SK-N-SH treated with all-trans-retinoic acid at 6 μM for 48 hours (cell line): ENCODE measurements at regions not wholly inside any gene's neighbourhood (a gene's known extent, or its start where the extent isn't known, plus 50 kb on each side); places are given as distances from the start of the nearest gene placed in this dataset.

Experiments used
- ARNTL ChIP-seq: fragments of 450-650 bp; formaldehyde crosslinking; IDR thresholded peaks from 2 replicates; pipeline ENCODE4 v1.5.0; 2020; ENCODE audit warnings: low read depth, mild to moderate bottlenecking, moderate library complexity, borderline replicate concordance
- CSRNP3 ChIP-seq: fragments of 250-450 bp; sonication (Bioruptor Pico); IDR thresholded peaks from 2 replicates; pipeline ENCODE4 v1.5.1; 2021; ENCODE audit warnings: mild to moderate bottlenecking, moderate library complexity
- ISL1 ChIP-seq: fragments of 250-450 bp; sonication (Bioruptor Pico); IDR thresholded peaks from 2 replicates; pipeline ENCODE4 v2.1.2; 2022; ENCODE audit warnings: mild to moderate bottlenecking, moderate library complexity
- POU6F1 ChIP-seq: fragments of 250-450 bp; sonication (Bioruptor Pico); IDR thresholded peaks from 2 replicates; pipeline ENCODE4 v1.8.0; 2021; ENCODE audit warnings: low read depth, mild to moderate bottlenecking, moderate library complexity, borderline replicate concordance
- RARB ChIP-seq: fragments of 250-450 bp; sonication (Bioruptor Pico); IDR thresholded peaks from 2 replicates; pipeline ENCODE4 v1.8.0; 2021; ENCODE audit warnings: mild to moderate bottlenecking, moderate library complexity
- SNAI2 ChIP-seq: fragments of 250-450 bp; sonication (Bioruptor Pico); IDR thresholded peaks from 2 replicates; pipeline ENCODE4 v1.5.0; 2020; ENCODE audit warnings: mild to moderate bottlenecking, moderate library complexity
- TCF4 ChIP-seq: fragments of 250-450 bp; sonication (Bioruptor Pico); IDR thresholded peaks from 2 replicates; pipeline ENCODE4 v1.8.0; 2021; ENCODE audit warnings: mild to moderate bottlenecking, moderate library complexity, borderline replicate concordance
- TOX ChIP-seq: fragments of 250-450 bp; sonication (Bioruptor Pico); IDR thresholded peaks from 2 replicates; pipeline ENCODE4 v1.8.0; 2021; ENCODE audit warnings: mild to moderate bottlenecking, moderate library complexity, borderline replicate concordance
- TSHZ2 ChIP-seq: fragments of 250-450 bp; sonication (Bioruptor Pico); IDR thresholded peaks from 2 replicates; pipeline ENCODE4 v1.5.0; 2020; ENCODE audit warnings: mild to moderate bottlenecking, moderate library complexity
- ZC3H10 ChIP-seq: fragments of 250-450 bp; sonication (Bioruptor Pico); IDR thresholded peaks from 2 replicates; pipeline ENCODE4 v1.5.1; 2021; ENCODE audit warnings: mild to moderate bottlenecking, moderate library complexity
- ZNF565 ChIP-seq: fragments of 450-650 bp; formaldehyde crosslinking; conservative IDR thresholded peaks from 2 replicates; pipeline ENCODE4 v1.5.0; 2020; ENCODE audit warnings: low read depth, mild to moderate bottlenecking, moderate library complexity
- TF ChIP-seq, protein P1 (sequence below): fragments of 250-450 bp; sonication (Bioruptor Pico); IDR thresholded peaks from 2 replicates; pipeline ENCODE4 v1.8.0; 2020; ENCODE audit warnings: mild to moderate bottlenecking, moderate library complexity, borderline replicate concordance
- TF ChIP-seq, protein P2 (sequence below): fragments of 250-450 bp; sonication (Bioruptor Pico); IDR thresholded peaks from 2 replicates; pipeline ENCODE4 v1.5.1; 2020; ENCODE audit warnings: low read depth, mild to moderate bottlenecking, moderate library complexity

GRCh38 chr2:67215214-67216055, 181.7 kb upstream of the ETAA1 start:
- TF ChIP-seq POU6F1 (CRISPR knock-in tag) (no peak), TSHZ2 (CRISPR knock-in tag) (no peak), SNAI2 (CRISPR knock-in tag) (no peak), CSRNP3 (CRISPR knock-in tag) (no peak), ISL1 (no peak), ARNTL (CRISPR knock-in tag) (no peak), ZC3H10 (CRISPR knock-in tag) (no peak), RARB (CRISPR knock-in tag) (no peak), TOX (no peak), TCF4 (no peak), ZNF565 (CRISPR knock-in tag) (no peak)
- TF ChIP-seq, protein P1, sequence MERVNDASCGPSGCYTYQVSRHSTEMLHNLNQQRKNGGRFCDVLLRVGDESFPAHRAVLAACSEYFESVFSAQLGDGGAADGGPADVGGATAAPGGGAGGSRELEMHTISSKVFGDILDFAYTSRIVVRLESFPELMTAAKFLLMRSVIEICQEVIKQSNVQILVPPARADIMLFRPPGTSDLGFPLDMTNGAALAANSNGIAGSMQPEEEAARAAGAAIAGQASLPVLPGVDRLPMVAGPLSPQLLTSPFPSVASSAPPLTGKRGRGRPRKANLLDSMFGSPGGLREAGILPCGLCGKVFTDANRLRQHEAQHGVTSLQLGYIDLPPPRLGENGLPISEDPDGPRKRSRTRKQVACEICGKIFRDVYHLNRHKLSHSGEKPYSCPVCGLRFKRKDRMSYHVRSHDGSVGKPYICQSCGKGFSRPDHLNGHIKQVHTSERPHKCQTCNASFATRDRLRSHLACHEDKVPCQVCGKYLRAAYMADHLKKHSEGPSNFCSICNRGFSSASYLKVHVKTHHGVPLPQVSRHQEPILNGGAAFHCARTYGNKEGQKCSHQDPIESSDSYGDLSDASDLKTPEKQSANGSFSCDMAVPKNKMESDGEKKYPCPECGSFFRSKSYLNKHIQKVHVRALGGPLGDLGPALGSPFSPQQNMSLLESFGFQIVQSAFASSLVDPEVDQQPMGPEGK: no peak
- TF ChIP-seq, protein P2, sequence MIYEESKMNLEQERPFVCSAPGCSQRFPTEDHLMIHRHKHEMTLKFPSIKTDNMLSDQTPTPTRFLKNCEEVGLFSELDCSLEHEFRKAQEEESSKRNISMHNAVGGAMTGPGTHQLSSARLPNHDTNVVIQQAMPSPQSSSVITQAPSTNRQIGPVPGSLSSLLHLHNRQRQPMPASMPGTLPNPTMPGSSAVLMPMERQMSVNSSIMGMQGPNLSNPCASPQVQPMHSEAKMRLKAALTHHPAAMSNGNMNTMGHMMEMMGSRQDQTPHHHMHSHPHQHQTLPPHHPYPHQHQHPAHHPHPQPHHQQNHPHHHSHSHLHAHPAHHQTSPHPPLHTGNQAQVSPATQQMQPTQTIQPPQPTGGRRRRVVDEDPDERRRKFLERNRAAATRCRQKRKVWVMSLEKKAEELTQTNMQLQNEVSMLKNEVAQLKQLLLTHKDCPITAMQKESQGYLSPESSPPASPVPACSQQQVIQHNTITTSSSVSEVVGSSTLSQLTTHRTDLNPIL (CRISPR knock-in tag): no peak
